ENCODE measurements at regions not wholly inside any gene's neighbourhood (a gene's known extent, or its start where the extent isn't known, plus 50 kb on each side); places are given as distances from the start of the nearest gene placed in this dataset.

DNA sequence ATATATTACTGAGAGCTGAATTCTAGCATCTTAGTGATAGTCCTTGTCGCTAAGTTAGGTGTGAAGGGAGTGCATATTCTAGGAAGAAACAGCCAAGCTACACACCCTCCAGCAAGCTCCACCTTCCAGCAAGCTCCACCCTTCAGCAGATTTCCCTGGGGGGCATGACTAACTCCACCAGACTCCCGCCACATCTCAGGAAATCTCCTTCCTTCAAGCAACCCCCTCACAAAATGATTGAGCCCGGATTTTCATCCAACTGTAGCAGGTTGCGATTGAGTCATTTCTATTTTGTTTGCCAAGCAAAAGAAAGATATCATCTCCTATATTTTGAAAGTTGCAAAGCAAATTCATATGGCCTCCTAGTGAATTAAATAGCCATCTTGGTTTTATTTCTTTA lies 162.1 kb upstream of the TMTC4 start:
- TF ChIP-seq, protein P1, sequence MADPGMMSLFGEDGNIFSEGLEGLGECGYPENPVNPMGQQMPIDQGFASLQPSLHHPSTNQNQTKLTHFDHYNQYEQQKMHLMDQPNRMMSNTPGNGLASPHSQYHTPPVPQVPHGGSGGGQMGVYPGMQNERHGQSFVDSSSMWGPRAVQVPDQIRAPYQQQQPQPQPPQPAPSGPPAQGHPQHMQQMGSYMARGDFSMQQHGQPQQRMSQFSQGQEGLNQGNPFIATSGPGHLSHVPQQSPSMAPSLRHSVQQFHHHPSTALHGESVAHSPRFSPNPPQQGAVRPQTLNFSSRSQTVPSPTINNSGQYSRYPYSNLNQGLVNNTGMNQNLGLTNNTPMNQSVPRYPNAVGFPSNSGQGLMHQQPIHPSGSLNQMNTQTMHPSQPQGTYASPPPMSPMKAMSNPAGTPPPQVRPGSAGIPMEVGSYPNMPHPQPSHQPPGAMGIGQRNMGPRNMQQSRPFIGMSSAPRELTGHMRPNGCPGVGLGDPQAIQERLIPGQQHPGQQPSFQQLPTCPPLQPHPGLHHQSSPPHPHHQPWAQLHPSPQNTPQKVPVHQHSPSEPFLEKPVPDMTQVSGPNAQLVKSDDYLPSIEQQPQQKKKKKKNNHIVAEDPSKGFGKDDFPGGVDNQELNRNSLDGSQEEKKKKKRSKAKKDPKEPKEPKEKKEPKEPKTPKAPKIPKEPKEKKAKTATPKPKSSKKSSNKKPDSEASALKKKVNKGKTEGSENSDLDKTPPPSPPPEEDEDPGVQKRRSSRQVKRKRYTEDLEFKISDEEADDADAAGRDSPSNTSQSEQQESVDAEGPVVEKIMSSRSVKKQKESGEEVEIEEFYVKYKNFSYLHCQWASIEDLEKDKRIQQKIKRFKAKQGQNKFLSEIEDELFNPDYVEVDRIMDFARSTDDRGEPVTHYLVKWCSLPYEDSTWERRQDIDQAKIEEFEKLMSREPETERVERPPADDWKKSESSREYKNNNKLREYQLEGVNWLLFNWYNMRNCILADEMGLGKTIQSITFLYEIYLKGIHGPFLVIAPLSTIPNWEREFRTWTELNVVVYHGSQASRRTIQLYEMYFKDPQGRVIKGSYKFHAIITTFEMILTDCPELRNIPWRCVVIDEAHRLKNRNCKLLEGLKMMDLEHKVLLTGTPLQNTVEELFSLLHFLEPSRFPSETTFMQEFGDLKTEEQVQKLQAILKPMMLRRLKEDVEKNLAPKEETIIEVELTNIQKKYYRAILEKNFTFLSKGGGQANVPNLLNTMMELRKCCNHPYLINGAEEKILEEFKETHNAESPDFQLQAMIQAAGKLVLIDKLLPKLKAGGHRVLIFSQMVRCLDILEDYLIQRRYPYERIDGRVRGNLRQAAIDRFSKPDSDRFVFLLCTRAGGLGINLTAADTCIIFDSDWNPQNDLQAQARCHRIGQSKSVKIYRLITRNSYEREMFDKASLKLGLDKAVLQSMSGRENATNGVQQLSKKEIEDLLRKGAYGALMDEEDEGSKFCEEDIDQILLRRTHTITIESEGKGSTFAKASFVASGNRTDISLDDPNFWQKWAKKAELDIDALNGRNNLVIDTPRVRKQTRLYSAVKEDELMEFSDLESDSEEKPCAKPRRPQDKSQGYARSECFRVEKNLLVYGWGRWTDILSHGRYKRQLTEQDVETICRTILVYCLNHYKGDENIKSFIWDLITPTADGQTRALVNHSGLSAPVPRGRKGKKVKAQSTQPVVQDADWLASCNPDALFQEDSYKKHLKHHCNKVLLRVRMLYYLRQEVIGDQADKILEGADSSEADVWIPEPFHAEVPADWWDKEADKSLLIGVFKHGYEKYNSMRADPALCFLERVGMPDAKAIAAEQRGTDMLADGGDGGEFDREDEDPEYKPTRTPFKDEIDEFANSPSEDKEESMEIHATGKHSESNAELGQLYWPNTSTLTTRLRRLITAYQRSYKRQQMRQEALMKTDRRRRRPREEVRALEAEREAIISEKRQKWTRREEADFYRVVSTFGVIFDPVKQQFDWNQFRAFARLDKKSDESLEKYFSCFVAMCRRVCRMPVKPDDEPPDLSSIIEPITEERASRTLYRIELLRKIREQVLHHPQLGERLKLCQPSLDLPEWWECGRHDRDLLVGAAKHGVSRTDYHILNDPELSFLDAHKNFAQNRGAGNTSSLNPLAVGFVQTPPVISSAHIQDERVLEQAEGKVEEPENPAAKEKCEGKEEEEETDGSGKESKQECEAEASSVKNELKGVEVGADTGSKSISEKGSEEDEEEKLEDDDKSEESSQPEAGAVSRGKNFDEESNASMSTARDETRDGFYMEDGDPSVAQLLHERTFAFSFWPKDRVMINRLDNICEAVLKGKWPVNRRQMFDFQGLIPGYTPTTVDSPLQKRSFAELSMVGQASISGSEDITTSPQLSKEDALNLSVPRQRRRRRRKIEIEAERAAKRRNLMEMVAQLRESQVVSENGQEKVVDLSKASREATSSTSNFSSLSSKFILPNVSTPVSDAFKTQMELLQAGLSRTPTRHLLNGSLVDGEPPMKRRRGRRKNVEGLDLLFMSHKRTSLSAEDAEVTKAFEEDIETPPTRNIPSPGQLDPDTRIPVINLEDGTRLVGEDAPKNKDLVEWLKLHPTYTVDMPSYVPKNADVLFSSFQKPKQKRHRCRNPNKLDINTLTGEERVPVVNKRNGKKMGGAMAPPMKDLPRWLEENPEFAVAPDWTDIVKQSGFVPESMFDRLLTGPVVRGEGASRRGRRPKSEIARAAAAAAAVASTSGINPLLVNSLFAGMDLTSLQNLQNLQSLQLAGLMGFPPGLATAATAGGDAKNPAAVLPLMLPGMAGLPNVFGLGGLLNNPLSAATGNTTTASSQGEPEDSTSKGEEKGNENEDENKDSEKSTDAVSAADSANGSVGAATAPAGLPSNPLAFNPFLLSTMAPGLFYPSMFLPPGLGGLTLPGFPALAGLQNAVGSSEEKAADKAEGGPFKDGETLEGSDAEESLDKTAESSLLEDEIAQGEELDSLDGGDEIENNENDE (IDR thresholded peaks at IDR 0.05; ENCODE audit: insufficient replicate concordance, low read length) = no peak
- TF ChIP-seq POLR2A (IDR thresholded peaks at IDR 0.05; ENCODE audit: control extremely low read depth in 1 of 2, low read depth in 2 of 2, low read length in 2 of 2) (no peak), TEAD4 (IDR thresholded peaks at IDR 0.05; ENCODE audit: low read depth, low read length) (no peak), GABPA (IDR thresholded peaks at IDR 0.05; ENCODE audit: borderline replicate concordance, insufficient read depth, low read length) (no peak), POLR2AphosphoS5 (IDR thresholded peaks at IDR 0.05; ENCODE audit: low read depth, low read length) (no peak), SIN3A (conservative IDR thresholded peaks at IDR 0.05 in 1 of 2, IDR thresholded peaks at IDR 0.05 in 1 of 2; ENCODE audit: low read depth in 1 of 2, low read length in 2 of 2) (no peak), EZH2 (IDR thresholded peaks at IDR 0.05; ENCODE audit: low read depth, low read length, severe bottlenecking) (no peak), CEBPB (IDR thresholded peaks at IDR 0.05; ENCODE audit: low read depth, low read length) (no peak), EP300 (IDR thresholded peaks at IDR 0.05; ENCODE audit: borderline replicate concordance in 1 of 2, low read depth in 2 of 2, low read length in 2 of 2) (no peak), SP2 (IDR thresholded peaks at IDR 0.05; ENCODE audit: low read length) (no peak), RXRA (IDR thresholded peaks at IDR 0.05; ENCODE audit: insufficient read depth, low read depth, low read length) (no peak)
- TF ChIP-seq, protein P2, sequence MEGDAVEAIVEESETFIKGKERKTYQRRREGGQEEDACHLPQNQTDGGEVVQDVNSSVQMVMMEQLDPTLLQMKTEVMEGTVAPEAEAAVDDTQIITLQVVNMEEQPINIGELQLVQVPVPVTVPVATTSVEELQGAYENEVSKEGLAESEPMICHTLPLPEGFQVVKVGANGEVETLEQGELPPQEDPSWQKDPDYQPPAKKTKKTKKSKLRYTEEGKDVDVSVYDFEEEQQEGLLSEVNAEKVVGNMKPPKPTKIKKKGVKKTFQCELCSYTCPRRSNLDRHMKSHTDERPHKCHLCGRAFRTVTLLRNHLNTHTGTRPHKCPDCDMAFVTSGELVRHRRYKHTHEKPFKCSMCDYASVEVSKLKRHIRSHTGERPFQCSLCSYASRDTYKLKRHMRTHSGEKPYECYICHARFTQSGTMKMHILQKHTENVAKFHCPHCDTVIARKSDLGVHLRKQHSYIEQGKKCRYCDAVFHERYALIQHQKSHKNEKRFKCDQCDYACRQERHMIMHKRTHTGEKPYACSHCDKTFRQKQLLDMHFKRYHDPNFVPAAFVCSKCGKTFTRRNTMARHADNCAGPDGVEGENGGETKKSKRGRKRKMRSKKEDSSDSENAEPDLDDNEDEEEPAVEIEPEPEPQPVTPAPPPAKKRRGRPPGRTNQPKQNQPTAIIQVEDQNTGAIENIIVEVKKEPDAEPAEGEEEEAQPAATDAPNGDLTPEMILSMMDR (IDR thresholded peaks at IDR 0.05; ENCODE audit: control extremely low read depth in 1 of 3, insufficient read depth in 1 of 3, low read depth in 1 of 3, low read length in 3 of 3) = no peak
- TF ChIP-seq, protein P3, sequence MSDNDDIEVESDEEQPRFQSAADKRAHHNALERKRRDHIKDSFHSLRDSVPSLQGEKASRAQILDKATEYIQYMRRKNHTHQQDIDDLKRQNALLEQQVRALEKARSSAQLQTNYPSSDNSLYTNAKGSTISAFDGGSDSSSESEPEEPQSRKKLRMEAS (IDR thresholded peaks at IDR 0.05) = no peak
